CD4-positive, alpha-beta memory T cell (primary cell): ENCODE measurements at regions not wholly inside any gene's neighbourhood (a gene's known extent, or its start where the extent isn't known, plus 50 kb on each side); places are given as distances from the start of the nearest gene placed in this dataset.

Source experiments
- CTCF ChIA-PET: fragments of 350-600 bp; sonication (Branson Sonifier 250); formaldehyde crosslinking; loops from one replicate; lab custom pipeline; 2021; ENCODE audit warnings: inconsistent platforms; ENCODE audit not compliant: partially characterized antibody; lab: Charles Lee
- POLR2A ChIA-PET: fragments of 350-600 bp; sonication (Branson Sonifier 250); formaldehyde crosslinking; loops from one replicate; lab custom pipeline; 2021; ENCODE audit not compliant: partially characterized antibody; lab: Charles Lee
- DNase-seq, 5 donors: peaks; one replicate each; pipeline versions ENCODE4 v3.0.0 to v3.0.0-alpha.2; 2020 to 2022; ENCODE audit warnings: mixed read lengths in 1 of 5
- H3K27ac ChIP-seq: one replicate; pipeline ENCODE4 v1.7.0; 2013; ENCODE audit warnings: low read depth, low read length
- H3K27me3 ChIP-seq: 2 replicates; pipeline ENCODE4 v1.7.0; 2013; ENCODE audit warnings: mild to moderate bottlenecking, low read length, moderate library complexity; ENCODE audit not compliant: insufficient read depth
- H3K36me3 ChIP-seq: 2 replicates; pipeline ENCODE4 v1.7.0; 2013; ENCODE audit warnings: mild to moderate bottlenecking, low read length, moderate library complexity; ENCODE audit not compliant: insufficient read depth
- H3K4me1 ChIP-seq: 2 replicates; pipeline ENCODE4 v1.7.0; 2013; ENCODE audit warnings: mild to moderate bottlenecking, low read length, moderate library complexity; ENCODE audit not compliant: insufficient read depth
- H3K4me3 ChIP-seq, 2 donors: one replicate each; pipeline ENCODE4 v1.7.0; 2013; ENCODE audit warnings: low read length in 2 of 2, mild to moderate bottlenecking in 1 of 2
- H3K9me3 ChIP-seq, 2 donors: one replicate each; pipeline ENCODE4 v1.7.0; 2013; ENCODE audit warnings: low read length in 2 of 2, control low read depth in 1 of 2; ENCODE audit not compliant: control insufficient read depth in 1 of 2
- H3K27ac Mint-ChIP-seq, 7 donors: one replicate each; pipeline ENCODE4 v1.8.0; 2020 to 2021; ENCODE audit warnings: mixed read lengths in 7 of 7, mild to moderate bottlenecking in 6 of 7, inconsistent platforms in 3 of 7, moderate library complexity in 3 of 7
- H3K27me3 Mint-ChIP-seq, 2 donors: one replicate each; pipeline ENCODE4 v1.8.0; 2020 to 2021; ENCODE audit warnings: mixed read lengths in 2 of 2
- H3K36me3 Mint-ChIP-seq, 2 donors: one replicate each; pipeline ENCODE4 v1.8.0; 2020 to 2021; ENCODE audit warnings: mixed read lengths in 2 of 2, inconsistent platforms in 1 of 2, mild to moderate bottlenecking in 1 of 2
- H3K4me1 Mint-ChIP-seq, 4 donors: one replicate each; pipeline ENCODE4 v1.8.0; 2020 to 2021; ENCODE audit warnings: mixed read lengths in 4 of 4, mild to moderate bottlenecking in 1 of 4
- H3K4me3 Mint-ChIP-seq, 8 donors: one replicate each; pipeline ENCODE4 v1.8.0; 2020 to 2021; ENCODE audit warnings: mixed read lengths in 8 of 8, mild to moderate bottlenecking in 7 of 8, moderate library complexity in 6 of 8, inconsistent platforms in 3 of 8
- H3K9me3 Mint-ChIP-seq, 8 donors: one replicate each; pipeline ENCODE4 v1.8.0; 2020 to 2021; ENCODE audit warnings: mixed read lengths in 8 of 8, mild to moderate bottlenecking in 5 of 8, inconsistent platforms in 3 of 8, moderate library complexity in 1 of 8
- intact Hi-C: fragments of 100-400 bp; cut with micrococcal nuclease; formaldehyde crosslinking; loops from one replicate; pipeline ENCODE4 v1.15.1; 2023

DNA sequence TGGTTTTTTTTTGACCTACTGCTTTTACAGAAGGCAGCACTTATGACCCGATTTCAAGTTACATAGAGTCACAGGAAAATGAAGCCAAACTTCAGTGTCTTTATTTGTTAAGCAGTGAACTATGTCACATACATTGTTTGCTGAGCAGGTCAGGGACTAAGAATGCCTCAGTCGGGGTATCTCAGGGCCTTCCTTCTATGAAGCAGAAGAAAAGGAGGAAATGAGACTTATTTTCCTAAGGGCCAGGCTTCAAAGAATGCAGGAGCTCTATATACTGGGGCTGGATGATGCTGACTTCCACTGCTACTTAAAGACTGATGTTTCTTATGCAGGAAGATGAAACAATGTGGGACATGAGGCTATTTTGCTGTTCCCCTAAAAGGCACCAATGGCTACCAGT, 558.4 kb upstream of the IGFBP7 start:
- Mint-ChIP-seq H3K36me3 (no peaks in the 10 kb centered on the region), H3K4me3 (no peak overlapping the region), H3K4me1 (no peaks in the 10 kb centered on the region), H3K27me3 (no peaks in the 10 kb centered on the region), H3K27ac (no peak overlapping the region), H3K9me3 (peaks cover 0 to 7% (median 3%) of the 10 kb centered on the region in 8 donors)
- no peak for DNase-seq
- Histone ChIP-seq H3K27me3 (no peaks in the 10 kb centered on the region), H3K36me3 (no peaks in the 10 kb centered on the region), H3K4me3 (no peak overlapping the region), H3K27ac (no peak overlapping the region), H3K9me3 (no peaks in the 10 kb centered on the region), H3K4me1 (no peaks in the 10 kb centered on the region)
- intact Hi-C loops, result no loop called here
- POLR2A ChIA-PET, result no interaction called here
- CTCF ChIA-PET, result no interaction called here

DNA sequence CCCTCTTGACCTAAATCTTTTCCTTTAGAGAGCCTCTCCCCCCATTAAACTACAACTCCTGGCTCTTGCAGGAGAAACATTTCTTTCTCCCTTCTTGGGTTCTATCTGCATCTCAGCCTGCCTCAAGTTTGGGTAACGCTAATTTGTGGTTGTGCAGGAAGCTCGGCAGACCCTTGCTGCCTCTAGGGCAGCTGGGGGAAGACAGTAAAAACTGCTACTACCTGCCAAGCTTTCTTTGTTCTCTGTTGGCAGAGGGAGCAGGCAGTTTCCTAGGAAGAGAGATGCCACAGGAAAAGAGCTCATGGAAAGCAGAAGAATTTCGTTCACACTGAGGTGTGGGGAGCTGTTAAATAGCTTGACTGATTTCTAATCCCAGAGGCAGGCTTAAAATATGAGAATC, 555.6 kb upstream of the IGFBP7 start:
- peaks cover 0 to 7% (median 6%) of the 10 kb centered on the region in 8 donors for H3K9me3 Mint-ChIP-seq
- no peak overlapping the region for H3K27ac ChIP-seq
- no peak overlapping the region for H3K4me3 Mint-ChIP-seq
- no peaks in the 10 kb centered on the region for H3K27me3 ChIP-seq
- no peak for DNase-seq
- intact Hi-C loops, result no loop called here
- no peaks in the 10 kb centered on the region for H3K9me3 ChIP-seq
- no peaks in the 10 kb centered on the region for H3K4me1 Mint-ChIP-seq
- no peaks in the 10 kb centered on the region for H3K27me3 Mint-ChIP-seq
- ChIA-PET CTCF (no interaction called here), POLR2A (no interaction called here)
- H3K4me3 ChIP-seq, result no peak overlapping the region
- H3K36me3 Mint-ChIP-seq, result no peaks in the 10 kb centered on the region
- H3K4me1 ChIP-seq, result no peaks in the 10 kb centered on the region
- no peaks in the 10 kb centered on the region for H3K36me3 ChIP-seq
- no peak overlapping the region for H3K27ac Mint-ChIP-seq

DNA sequence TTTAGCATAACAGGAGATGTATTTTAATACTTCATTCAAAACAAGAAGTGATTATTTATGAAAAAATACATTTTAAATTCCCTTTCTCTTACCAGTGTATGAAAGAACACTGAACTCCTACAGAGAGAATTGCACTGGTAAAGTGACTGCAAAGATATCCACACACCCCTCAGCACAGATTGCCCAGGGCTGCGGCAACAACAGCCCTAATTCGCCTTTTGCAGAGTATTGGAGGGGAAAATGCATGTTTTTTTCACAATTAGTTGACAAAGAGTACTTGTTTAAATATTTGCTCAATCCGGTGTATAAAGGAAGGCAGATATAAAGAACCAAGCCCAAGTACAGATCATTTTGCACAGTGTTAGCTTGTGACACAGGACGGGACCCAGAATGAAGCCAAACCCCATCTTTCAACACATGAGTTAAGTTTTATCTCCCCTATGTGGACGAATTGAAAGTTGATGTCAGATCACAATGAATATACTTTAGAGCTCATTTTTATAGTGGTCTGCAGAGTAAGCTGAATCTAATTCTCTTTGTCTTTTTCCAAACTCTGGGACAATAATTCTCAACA, 551.4 kb upstream of the IGFBP7 start:
- no peak overlapping the region for H3K4me3 ChIP-seq
- H3K9me3 ChIP-seq, result no peaks in the 10 kb centered on the region
- Mint-ChIP-seq H3K4me1 (no peaks in the 10 kb centered on the region), H3K36me3 (no peaks in the 10 kb centered on the region), H3K9me3 (peaks cover 0 to 7% (median 6%) of the 10 kb centered on the region in 8 donors), H3K27ac (no peak overlapping the region), H3K4me3 (no peak overlapping the region), H3K27me3 (no peaks in the 10 kb centered on the region)
- no peaks in the 10 kb centered on the region for H3K4me1 ChIP-seq
- no peak for DNase-seq
- H3K27ac ChIP-seq, result no peak overlapping the region
- no peaks in the 10 kb centered on the region for H3K27me3 ChIP-seq
- CTCF ChIA-PET, result no interaction called here
- intact Hi-C loops, result no loop called here
- no peaks in the 10 kb centered on the region for H3K36me3 ChIP-seq
- POLR2A ChIA-PET, result no interaction called here

- CTCF ChIA-PET, result no interaction called here
- H3K36me3 Mint-ChIP-seq, result no peaks in the 10 kb centered on the region
- Histone ChIP-seq H3K9me3 (no peaks in the 10 kb centered on the region), H3K36me3 (no peaks in the 10 kb centered on the region), H3K4me3 (no peak overlapping the region), H3K27ac (no peak overlapping the region), H3K27me3 (no peaks in the 10 kb centered on the region), H3K4me1 (no peaks in the 10 kb centered on the region)
- no peaks in the 10 kb centered on the region for H3K4me1 Mint-ChIP-seq
- POLR2A ChIA-PET, result no interaction called here
- peaks cover 0 to 10% (median 2%) of the 10 kb centered on the region in 8 donors for H3K9me3 Mint-ChIP-seq
- H3K27me3 Mint-ChIP-seq, result no peaks in the 10 kb centered on the region
- H3K27ac Mint-ChIP-seq, result no peak overlapping the region
- H3K4me3 Mint-ChIP-seq, result no peak overlapping the region
- no peak for DNase-seq
- intact Hi-C loops, result no loop called here
Measured at GRCh38 chr4:57658673-57659072, 548.5 kb upstream of the IGFBP7 start.

- H3K36me3 ChIP-seq, result no peaks in the 10 kb centered on the region
- Mint-ChIP-seq H3K27ac (no peak overlapping the region), H3K9me3 (peaks cover 0 to 10% (median 2%) of the 10 kb centered on the region in 8 donors), H3K27me3 (no peaks in the 10 kb centered on the region), H3K36me3 (no peaks in the 10 kb centered on the region), H3K4me1 (no peaks in the 10 kb centered on the region), H3K4me3 (no peak overlapping the region)
- POLR2A ChIA-PET, result no interaction called here
- no peak overlapping the region for H3K4me3 ChIP-seq
- no peaks in the 10 kb centered on the region for H3K27me3 ChIP-seq
- no peaks in the 10 kb centered on the region for H3K4me1 ChIP-seq
- no peak overlapping the region for H3K27ac ChIP-seq
- H3K9me3 ChIP-seq, result no peaks in the 10 kb centered on the region
- DNase-seq, result no peak
- intact Hi-C loops, result no loop called here
- CTCF ChIA-PET, result no interaction called here
Measured at GRCh38 chr4:57658188-57658587, 548.0 kb upstream of the IGFBP7 start.

DNA sequence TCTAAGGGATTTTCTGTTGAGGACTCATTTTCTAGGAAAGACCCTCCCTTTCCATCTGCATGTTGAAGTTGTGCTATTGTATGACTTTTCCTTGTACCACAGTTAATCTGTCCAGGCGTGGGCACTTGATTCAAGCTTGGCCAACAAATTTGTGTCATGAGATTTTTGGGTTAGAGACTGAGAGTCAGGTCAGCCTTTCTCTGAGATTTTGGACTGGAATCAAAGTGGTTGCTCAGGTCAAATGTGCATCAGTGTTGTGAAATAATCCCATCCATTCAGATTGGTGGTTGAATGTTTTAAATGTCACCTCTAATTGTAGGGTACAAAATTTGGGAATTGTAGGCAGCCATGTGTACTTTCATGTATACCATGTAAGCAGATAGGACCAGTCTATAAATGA, 545.2 kb upstream of the IGFBP7 start:
- Histone ChIP-seq H3K4me3 (no peak overlapping the region), H3K27ac (no peak overlapping the region), H3K4me1 (no peaks in the 10 kb centered on the region), H3K36me3 (no peaks in the 10 kb centered on the region), H3K27me3 (no peaks in the 10 kb centered on the region), H3K9me3 (no peaks in the 10 kb centered on the region)
- ChIA-PET CTCF (no interaction called here), POLR2A (no interaction called here)
- Mint-ChIP-seq H3K9me3 (peaks cover 0 to 5% (median 2%) of the 10 kb centered on the region in 8 donors), H3K4me3 (no peak overlapping the region), H3K36me3 (no peaks in the 10 kb centered on the region), H3K4me1 (no peaks in the 10 kb centered on the region), H3K27ac (no peak overlapping the region), H3K27me3 (no peaks in the 10 kb centered on the region)
- no peak for DNase-seq
- intact Hi-C loops, result no loop called here

DNA sequence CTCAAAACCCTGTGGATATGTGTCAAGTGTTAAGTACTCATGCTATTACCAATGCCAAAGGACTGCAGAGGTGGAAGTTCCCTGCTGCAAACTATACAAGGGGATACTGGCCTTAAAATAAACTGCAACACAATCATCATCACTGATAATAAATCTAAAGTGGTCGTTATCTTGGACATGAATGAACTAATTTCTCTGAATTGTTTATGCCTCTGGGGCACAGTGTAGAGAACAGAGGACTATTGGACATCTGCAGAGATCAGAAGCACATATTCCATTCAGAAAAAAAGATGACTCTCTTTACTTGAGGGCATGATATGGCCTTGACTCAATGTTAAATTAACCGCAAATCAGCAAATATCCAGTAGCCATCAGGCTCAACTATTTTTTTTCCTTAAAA, 542.6 kb upstream of the IGFBP7 start:
- POLR2A ChIA-PET, result no interaction called here
- intact Hi-C loops, result no loop called here
- no peaks in the 10 kb centered on the region for H3K9me3 ChIP-seq
- H3K27me3 ChIP-seq, result no peaks in the 10 kb centered on the region
- Mint-ChIP-seq H3K4me3 (no peak overlapping the region), H3K9me3 (peaks cover 0 to 7% (median 3%) of the 10 kb centered on the region in 8 donors), H3K27me3 (no peaks in the 10 kb centered on the region), H3K36me3 (no peaks in the 10 kb centered on the region), H3K4me1 (no peaks in the 10 kb centered on the region), H3K27ac (no peak overlapping the region)
- H3K4me3 ChIP-seq, result no peak overlapping the region
- H3K27ac ChIP-seq, result no peak overlapping the region
- CTCF ChIA-PET, result no interaction called here
- H3K4me1 ChIP-seq, result no peaks in the 10 kb centered on the region
- no peak for DNase-seq
- H3K36me3 ChIP-seq, result no peaks in the 10 kb centered on the region
